ENCODE measurements at regions not wholly inside any gene's neighbourhood (a gene's known extent, or its start where the extent isn't known, plus 50 kb on each side); places are given as distances from the start of the nearest gene placed in this dataset.

GRCh38 chr2:9153643-9153980, 53.0 kb upstream of the ASAP2 start:
- TF ChIP-seq CTCF (IDR thresholded peaks at IDR 0.05; ENCODE audit: low read length): no peak
- no peak for TF ChIP-seq EZH2 (IDR thresholded peaks at IDR 0.05; ENCODE audit: borderline replicate concordance, low read length)
